ENCODE measurements at regions not wholly inside any gene's neighbourhood (a gene's known extent, or its start where the extent isn't known, plus 50 kb on each side); places are given as distances from the start of the nearest gene placed in this dataset.

DNA sequence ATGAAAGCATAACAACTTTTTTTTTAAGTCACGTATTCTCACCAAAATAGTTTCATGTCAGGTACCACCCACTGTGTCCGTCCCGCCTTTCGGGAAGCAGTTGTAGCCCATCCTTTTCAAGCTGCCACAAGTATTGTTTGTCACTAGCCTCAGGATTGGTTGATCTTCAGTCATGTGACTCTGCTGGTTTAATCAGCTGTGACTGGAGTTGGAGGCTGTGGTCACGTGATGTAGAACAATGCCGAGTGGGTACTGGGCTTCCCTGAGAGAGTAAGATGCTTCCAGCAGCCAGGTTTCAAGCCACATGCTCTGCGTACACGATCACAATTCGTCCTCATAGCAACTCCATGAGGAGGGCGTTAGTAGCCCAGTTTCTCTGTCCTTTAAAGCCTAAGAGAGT is 83.0 kb upstream of the WSCD2 start:
- TF ChIP-seq, protein P1, sequence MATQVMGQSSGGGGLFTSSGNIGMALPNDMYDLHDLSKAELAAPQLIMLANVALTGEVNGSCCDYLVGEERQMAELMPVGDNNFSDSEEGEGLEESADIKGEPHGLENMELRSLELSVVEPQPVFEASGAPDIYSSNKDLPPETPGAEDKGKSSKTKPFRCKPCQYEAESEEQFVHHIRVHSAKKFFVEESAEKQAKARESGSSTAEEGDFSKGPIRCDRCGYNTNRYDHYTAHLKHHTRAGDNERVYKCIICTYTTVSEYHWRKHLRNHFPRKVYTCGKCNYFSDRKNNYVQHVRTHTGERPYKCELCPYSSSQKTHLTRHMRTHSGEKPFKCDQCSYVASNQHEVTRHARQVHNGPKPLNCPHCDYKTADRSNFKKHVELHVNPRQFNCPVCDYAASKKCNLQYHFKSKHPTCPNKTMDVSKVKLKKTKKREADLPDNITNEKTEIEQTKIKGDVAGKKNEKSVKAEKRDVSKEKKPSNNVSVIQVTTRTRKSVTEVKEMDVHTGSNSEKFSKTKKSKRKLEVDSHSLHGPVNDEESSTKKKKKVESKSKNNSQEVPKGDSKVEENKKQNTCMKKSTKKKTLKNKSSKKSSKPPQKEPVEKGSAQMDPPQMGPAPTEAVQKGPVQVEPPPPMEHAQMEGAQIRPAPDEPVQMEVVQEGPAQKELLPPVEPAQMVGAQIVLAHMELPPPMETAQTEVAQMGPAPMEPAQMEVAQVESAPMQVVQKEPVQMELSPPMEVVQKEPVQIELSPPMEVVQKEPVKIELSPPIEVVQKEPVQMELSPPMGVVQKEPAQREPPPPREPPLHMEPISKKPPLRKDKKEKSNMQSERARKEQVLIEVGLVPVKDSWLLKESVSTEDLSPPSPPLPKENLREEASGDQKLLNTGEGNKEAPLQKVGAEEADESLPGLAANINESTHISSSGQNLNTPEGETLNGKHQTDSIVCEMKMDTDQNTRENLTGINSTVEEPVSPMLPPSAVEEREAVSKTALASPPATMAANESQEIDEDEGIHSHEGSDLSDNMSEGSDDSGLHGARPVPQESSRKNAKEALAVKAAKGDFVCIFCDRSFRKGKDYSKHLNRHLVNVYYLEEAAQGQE (IDR thresholded peaks at IDR 0.05; ENCODE audit: insufficient replicate concordance, low read depth), result no peak
- TF ChIP-seq, protein P2, sequence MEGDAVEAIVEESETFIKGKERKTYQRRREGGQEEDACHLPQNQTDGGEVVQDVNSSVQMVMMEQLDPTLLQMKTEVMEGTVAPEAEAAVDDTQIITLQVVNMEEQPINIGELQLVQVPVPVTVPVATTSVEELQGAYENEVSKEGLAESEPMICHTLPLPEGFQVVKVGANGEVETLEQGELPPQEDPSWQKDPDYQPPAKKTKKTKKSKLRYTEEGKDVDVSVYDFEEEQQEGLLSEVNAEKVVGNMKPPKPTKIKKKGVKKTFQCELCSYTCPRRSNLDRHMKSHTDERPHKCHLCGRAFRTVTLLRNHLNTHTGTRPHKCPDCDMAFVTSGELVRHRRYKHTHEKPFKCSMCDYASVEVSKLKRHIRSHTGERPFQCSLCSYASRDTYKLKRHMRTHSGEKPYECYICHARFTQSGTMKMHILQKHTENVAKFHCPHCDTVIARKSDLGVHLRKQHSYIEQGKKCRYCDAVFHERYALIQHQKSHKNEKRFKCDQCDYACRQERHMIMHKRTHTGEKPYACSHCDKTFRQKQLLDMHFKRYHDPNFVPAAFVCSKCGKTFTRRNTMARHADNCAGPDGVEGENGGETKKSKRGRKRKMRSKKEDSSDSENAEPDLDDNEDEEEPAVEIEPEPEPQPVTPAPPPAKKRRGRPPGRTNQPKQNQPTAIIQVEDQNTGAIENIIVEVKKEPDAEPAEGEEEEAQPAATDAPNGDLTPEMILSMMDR (IDR thresholded peaks at IDR 0.05; ENCODE audit: insufficient read depth, low read length), result no peak
- no peak for TF ChIP-seq SPI1 (IDR thresholded peaks at IDR 0.05; ENCODE audit: borderline replicate concordance, low read depth)
- TF ChIP-seq POLR2AphosphoS5 (IDR thresholded peaks at IDR 0.05; ENCODE audit: low read depth), result no peak
- no peak for TF ChIP-seq GABPA (IDR thresholded peaks at IDR 0.05; ENCODE audit: low read depth)
